Cardiac fibroblast (primary cell): ENCODE measurements at regions not wholly inside any gene's neighbourhood (a gene's known extent, or its start where the extent isn't known, plus 50 kb on each side); places are given as distances from the start of the nearest gene placed in this dataset.

Source experiments
- DNase-seq, 2 donors: peaks; one replicate each; pipeline versions ENCODE4 v3.0.0 to v3.0.0-alpha.2; 2010; ENCODE audit warnings: low read depth in 2 of 2
- H3K4me3 ChIP-seq, 2 donors: replicated peaks in 1 of 2; 1 replicate in 1 of 2; 2 replicates in 1 of 2; pipeline ENCODE4 v1.5.1; 2011; ENCODE audit warnings: low read depth in 2 of 2, low read length in 2 of 2, mild to moderate bottlenecking in 2 of 2, moderate library complexity in 1 of 2
- CTCF ChIP-seq: IDR thresholded peaks from one replicate; pipeline ENCODE4 v1.5.1; 2011; ENCODE audit warnings: low read depth, mild to moderate bottlenecking, low read length, inconsistent platforms

GRCh38 chr4:177671845-177672244, 229.6 kb upstream of the AGA start:
- DNase-seq: no peak
- H3K4me3 ChIP-seq: no peak overlapping the region
- no peak for TF ChIP-seq CTCF

GRCh38 chr4:177673985-177674489, 231.8 kb upstream of the AGA start:
- no peak for DNase-seq
- H3K4me3 ChIP-seq: no peak overlapping the region
- TF ChIP-seq CTCF: no peak

- no peak for TF ChIP-seq CTCF
- H3K4me3 ChIP-seq: no peak overlapping the region
Measured at GRCh38 chr4:177680308-177680707, 238.1 kb upstream of the AGA start.

GRCh38 chr4:177681902-177682301, 239.7 kb upstream of the AGA start:
- no peak for DNase-seq
- no peak overlapping the region for H3K4me3 ChIP-seq
- no peak for TF ChIP-seq CTCF

More at GRCh38 chr4:177680308-177680707, 238.1 kb upstream of the AGA start:
- no peak for DNase-seq

- H3K4me3 ChIP-seq: no peak overlapping the region
- no peak for TF ChIP-seq CTCF
- DNase-seq: no peak
Measured at GRCh38 chr4:177687117-177687516, 244.9 kb upstream of the AGA start.

- no peak overlapping the region for H3K4me3 ChIP-seq
- no peak for DNase-seq
- no peak for TF ChIP-seq CTCF
Measured at GRCh38 chr4:177692907-177693306, 250.7 kb upstream of the AGA start.

- no peak for TF ChIP-seq CTCF
- H3K4me3 ChIP-seq: no peak overlapping the region
- no peak for DNase-seq
Measured at GRCh38 chr4:177696438-177696966, 254.3 kb upstream of the AGA start.
